Right forelimb (tissue), 1 donor: ENCODE measurements at regions not wholly inside any gene's neighbourhood (a gene's known extent, or its start where the extent isn't known, plus 50 kb on each side); places are given as distances from the start of the nearest gene placed in this dataset.

ENCODE experiments used
- DNase-seq: peaks from one replicate; pipeline ENCODE4 v3.0.0-alpha.2; 2018

DNA sequence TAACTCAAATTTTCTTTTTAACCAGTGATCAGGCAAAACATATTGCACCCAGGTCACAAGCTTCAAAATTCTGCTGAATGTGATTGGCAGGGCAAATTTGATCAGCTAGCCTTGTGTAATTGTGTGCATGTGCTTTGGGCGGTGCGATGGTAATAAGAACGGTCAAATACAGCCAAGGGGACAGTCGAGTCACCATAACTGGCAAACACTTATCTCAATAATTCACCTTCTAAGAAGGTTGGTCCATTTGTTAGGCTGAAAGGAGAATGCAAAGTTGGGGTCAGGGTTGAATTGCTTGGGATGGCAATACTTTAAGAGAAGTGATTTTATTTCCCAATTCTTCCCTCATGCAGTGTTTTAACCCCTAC is 302.4 kb upstream of the PDZRN3 start:
- DNase-seq, result no peak

DNA sequence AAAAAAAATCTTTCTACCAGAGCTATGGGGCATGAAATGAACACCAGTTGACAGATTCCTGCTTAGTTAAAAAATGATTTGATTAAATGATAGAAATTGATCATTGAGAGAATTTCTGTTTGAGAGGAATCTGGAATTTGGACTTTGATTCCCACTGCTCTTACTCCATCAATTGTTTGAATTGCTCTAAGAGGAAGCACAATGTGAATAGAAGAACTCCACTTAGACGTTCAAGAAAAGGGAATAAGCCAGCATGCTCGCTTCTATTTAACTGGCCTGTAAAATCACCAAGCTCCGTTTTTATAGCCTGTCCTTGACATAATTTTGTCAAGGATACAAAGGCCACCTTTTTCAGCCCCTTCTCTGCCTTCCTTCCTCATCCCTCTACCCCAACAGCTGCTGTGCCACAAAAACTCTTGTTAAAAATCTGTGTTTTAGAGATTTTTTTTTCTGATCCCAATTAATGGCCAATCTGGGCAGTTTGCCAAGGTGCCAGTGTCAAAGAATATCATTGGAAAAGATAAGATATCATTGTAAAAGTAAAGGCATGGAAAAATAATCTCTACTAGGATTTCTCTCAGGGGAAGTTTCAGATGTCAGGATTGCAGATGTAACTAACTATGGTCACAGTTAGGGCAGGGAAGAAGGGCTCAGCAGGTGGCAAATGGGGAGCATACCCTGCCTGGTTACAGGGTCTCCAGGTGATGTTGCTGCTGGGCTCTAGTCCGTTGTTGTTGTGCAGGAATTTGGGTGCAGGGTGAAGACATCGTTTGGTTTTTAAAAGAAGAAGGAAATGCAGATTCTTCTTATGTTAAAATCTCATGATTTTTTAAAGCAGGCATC is 301.8 kb upstream of the PDZRN3 start:
- no peak for DNase-seq

DNA sequence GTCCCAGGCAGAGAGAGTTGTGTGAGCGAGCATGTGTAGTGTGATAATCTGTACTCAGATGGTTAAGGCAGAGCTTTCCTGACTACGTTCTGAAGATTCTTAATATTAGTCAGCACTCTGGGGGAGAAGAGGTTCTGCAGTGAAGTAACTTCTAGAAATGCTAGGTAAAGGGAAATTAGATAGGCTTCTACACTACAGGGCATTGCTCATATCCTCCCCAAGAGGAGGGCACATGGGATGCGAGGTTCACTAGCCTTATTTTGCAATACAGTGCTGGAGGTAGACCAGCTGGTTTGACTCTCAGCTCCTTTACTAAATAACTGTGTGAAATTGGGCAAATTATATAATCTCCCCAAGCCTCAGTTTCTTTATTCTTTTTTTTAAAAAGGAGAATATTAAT is 300.3 kb upstream of the PDZRN3 start:
- no peak for DNase-seq

DNA sequence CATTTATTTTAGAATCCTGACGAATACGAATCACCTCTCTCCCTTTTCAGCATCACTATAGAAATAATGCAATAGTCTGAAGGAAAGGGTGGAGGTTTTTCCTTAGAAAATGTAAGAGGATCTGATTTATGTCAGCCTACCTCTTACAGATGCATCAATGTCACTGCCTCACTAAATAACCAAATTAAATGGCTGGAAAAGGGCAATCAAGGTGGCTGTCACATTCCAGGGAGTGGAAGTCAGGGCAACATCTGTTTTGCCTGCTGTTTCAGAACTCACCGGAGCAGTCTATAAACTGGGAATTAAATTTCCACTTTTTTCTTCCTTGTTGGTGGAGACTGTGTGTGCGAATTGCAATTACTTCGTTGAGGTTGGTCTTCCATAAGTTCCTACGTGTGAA is 299.3 kb upstream of the PDZRN3 start:
- no peak for DNase-seq

DNA sequence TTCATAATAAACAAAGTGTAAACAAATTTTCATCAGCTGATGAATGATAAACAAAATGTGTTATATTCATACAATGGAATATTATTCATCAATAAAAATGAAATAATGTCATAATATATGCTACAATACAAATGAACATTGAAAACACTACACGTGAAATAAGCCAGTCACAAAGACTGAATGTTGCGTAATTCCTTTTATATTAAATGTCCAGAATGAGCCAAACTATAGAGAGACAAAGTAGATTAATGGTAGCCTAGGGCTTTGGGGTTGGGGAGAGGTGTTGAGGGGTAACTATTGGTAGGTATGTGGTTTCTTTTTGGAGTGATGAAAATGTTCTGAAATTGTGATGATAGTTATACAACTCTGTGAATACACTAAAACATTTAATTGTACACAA is 292.9 kb upstream of the PDZRN3 start:
- no peak for DNase-seq

DNA sequence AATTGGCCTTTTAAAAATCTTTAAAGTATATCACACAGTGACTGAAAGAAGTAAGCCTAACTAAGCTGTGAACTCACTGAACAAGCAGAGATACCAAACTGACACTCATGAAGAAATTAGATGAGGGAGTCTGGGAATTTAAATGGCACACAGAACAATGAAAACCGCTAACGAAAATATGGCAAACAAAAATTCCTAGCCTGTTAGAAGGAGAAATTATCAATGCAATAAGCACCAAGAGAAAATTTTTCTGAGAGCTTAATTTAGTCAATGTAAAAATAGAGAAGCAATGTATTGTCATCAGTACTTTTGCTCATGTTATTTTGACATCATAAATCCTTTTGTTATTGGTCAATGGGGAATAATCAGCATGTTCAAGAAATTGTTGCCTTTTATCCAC is 291.1 kb upstream of the PDZRN3 start:
- no peak for DNase-seq

DNA sequence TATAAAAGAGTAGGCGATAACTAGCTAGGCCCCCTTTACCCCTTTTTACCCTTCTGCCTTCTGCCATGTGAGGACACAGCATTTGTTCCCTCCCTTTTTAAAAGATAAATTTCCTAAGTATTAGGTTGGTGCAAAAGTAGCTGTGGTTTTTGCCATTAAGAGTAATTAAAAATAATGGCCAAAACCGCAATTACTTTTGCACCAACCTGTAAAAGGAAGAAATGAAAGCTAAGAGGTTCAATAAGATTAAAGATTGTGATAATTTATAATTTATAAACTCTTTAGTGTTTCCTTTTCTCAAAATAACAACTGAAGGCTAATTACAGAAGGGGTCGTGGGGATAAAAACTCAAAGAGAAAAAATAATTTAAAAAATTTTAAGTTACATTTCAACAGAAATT is 283.5 kb upstream of the PDZRN3 start:
- DNase-seq, result no peak

DNA sequence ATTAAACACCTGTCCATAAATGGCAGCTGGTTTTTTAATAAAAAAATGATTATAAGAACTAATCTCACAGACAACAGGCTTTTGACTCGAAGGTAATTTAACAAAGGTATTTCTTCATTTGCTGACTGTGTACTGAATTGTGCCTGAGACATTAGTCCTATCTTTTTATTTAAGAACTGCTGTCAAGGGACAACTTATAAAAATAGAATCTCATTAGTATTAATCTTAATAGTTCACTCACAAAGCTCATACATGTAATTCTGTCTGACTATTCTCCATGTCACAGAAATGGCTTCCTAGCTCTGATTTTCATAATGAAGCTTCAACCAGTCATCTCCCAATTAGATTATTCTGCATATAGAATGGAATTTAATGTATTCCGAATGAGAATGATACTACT is 276.9 kb upstream of the PDZRN3 start:
- no peak for DNase-seq

DNA sequence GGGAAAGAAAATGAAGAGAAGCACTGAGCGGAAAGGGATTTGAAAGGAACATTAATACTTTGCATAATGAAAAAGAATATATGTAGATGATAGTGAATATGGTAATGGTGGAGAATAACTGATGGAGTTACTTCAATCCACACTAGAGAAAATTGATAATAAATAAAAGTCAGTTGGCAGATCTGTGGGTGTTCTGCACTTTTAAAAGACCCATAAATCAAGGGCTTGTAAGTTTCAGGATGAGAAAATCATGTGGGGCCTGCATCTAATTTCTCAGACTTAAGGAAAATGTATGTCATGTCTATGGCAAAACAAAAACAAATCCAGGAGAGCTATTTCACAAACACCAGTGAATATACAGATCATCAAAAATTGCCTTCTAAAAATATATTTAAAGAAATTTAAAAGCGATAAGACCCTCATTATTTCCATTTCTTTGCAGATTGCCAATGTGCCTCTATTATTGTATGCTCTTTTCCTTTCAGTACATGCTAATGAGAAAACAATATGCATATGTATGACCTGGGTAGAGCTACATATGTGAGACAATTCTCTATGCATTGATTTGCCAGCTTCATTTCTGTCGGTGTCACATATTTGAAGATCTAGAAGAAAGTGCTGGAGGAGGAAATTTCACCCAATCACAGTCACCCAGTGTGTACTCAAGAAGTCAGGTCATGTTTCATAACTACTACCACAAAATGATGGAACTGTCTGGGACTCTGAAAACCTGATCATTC is 269.9 kb upstream of the PDZRN3 start:
- no peak for DNase-seq

DNA sequence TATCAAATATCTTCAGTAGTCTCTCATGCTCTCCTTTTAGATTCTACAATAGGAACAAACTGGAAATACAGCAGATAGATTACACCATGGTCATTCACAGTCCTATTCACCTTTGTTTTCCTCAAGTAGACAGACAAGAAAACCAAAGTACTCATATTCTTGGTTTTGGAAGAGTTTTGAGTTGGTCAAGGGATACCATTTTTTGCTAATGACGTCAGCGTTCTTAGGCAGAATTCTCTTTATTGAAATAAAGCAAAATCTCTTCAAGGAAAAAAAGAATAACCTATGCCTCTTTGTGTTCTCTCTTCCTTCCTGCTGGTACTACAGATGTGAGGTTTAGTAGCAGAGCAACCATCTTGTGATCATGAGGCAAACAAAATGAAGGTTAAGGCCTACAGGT is 268.3 kb upstream of the PDZRN3 start:
- DNase-seq, result no peak

DNA sequence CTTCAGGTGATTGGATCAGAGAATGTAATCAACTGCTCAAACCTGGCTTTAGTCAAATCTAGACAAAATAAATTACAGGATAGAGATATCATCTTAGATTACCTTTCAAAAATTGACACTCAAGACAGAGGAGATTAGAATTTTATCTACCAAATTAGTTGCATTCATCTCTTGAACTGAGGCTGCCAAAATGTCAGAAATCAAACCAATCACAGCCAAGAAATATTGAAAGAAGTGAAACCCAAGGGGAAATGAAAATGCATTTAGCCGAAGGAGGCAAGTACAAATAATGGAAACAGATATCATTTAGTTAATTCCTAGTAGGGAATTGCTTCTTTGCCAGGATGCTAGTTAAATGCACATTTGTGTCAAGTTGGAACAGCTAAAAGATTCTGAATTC is 261.1 kb upstream of the PDZRN3 start:
- DNase-seq, result no peak

DNA sequence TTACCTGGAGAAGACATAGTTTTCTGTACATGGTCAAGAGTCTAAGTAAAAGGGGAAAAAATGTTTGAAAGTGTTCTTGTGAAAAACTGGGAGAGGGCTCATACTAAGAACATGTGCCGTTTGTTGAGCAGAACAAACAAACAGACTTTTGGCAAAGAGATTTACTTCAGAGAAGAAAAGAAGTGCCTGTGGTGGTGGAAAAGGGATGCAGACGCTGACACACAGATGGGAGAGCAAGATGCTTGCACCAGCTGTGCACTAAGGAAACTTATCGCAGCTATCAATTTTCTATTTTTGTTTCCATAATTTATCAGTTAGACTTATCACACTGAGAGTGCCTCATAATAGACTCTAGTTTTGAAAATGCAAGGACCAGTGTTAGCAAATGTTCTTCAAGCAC is 259.6 kb upstream of the PDZRN3 start:
- no peak for DNase-seq

DNA sequence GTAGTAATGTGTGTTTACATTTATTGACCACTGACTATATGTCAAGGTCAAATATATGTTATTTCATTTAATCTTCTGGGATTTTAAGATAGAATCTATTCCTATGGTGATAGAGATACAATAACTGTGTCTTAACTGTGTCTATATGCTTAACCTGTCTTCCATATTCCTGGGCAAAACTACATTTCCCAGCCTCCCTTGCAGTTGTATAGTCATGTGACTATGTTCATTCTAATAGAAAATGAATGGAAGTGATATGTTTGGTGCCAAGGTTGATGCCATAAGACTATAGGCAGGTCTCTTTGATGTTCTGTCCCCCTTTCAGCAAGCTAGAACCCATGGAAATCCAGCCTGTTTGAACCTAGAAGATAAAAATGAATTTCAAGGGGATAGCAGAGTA is 258.8 kb upstream of the PDZRN3 start:
- DNase-seq, result no peak

DNA sequence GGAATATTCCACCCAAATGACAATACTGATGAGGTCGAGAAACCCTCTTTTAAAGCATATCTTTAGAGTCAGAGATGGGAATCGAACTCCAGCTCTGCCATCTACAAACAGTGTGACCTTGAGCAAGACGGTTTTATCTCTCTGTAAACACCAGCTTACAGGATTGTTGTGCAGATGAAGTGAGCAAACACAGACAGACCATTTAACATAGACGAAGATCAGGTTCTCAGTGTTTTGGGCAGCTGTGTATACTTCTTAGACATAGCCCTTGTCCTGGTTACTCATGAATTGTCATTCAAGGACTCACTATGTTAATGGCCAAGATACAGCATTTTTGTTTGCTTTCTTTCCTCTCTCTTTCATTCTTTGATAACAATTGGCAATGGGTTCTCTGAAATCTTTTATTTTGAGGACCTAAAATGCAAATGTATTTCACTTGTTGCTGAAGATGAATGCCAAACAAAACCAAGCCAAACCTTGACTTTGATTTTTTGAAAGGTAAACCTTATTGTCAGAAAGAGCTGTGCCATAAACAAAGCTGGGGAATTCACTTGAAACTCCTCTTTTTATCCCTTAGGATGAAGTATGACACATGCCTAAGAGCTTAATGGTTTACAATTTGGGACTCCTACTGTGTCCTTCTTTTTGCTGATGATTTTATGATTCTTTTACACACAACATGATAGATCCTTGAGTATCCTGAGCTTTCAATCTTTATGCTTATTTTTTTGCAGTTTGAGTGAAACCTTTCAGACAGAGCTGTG is 250.0 kb upstream of the PDZRN3 start:
- no peak for DNase-seq

DNA sequence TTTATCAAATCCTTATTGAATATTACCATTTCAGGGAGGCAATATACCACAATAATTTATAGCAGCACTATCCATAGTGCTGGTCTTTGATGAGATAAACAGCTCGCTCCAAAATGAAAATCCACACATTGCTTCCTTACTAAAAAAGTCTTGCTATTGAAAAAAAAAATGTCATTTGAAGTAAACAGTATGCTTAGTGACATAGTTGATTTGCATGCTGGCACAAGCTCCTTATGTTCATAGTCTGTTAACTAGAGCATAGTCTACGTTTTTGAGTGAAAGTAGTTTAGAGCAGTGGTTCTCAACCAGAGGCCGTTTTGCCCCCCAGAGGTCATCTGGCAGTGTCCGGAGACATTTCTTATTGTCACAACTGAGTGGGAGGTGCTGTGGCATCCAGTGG is 249.4 kb upstream of the PDZRN3 start:
- no peak for DNase-seq

DNA sequence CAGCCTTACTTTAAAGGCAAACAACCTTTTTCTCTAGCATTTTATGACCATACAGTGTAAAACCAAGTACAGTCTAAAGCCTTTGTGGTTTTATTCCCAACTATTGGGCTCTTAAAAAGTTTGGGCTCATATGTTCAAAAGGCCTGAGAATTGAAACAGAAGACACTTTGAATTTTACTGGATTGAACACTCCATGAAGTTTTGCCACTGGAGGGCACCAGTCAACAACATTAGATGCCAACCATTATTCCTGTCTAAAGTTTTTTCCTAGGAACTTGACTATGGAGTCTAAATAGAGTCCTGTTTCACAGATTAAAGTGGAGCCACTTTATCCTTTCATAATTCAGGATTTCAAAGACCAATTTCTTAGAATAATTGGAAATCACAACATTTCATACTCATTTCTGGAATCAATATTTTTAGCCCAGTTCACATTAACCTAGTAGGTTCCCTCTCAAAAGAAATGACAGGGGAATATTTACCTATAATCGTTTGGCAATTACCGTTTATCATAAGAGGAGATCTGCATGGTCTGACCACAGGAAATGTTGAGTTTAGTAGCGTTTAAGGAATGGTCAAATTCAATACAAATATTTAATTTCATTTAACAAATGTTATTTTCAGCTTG is 244.1 kb upstream of the PDZRN3 start:
- peak; percentile 63 for DNase-seq

DNA sequence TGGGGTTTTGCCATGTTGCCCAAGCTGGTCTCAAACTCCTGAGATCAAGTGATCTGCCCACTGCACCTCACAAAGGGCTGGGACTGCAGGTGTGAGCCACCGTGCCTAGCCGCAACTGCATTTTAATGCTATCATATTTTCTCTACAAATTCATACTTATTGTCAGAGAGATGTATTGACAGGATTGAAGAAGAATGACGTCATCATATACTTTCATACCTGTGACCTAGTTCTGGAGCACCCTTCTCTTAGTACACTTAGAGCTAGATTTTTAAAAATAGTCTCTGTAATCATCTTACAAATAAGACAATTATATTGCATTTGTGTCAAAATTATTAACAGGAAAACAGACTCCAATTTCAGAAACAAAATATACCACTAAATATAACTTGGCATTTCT is 242.8 kb upstream of the PDZRN3 start:
- DNase-seq, result no peak

DNA sequence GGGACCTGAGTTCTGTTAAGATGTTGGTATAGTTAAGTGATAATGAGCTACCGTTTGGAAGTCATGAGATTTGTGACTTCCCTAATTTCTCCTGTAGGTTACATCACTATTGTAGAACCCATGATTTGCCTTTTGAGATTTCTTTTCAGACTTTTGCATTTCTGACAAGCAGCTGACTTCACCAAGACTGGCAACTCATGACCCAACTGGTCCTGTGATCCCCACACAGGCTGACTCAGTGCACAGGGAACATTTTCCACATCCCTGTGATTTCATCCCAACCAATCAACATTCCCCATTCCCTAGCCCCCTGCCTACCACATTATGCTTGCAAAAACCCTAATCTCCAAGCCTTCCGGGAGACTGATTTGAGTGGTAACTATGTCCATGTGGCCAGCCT is 242.1 kb upstream of the PDZRN3 start:
- DNase-seq, result no peak

DNA sequence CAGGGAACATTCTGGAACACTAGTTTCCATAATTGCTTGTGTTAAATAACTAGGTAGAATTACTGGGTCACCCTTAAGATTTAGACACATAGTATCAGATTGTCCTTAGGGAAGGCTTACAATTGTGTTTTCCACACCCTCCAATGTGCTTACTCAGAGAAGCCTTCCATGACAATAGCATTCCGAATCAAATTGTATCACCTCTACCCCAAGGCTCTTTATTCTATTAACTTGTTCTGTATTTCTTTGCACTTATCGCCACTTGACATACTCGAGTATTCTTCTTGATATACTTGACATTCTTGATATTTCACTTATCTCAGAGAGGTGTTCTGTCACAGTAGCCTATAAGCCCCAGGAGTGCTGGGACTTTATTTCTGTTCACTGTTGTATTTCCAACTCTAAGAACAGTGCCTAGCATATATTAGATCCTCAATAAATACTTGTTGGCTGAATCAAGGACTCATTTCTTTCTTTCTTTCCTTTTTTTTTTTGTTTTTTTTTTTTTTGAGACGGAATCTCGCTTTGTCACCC is 238.9 kb upstream of the PDZRN3 start:
- no peak for DNase-seq

DNA sequence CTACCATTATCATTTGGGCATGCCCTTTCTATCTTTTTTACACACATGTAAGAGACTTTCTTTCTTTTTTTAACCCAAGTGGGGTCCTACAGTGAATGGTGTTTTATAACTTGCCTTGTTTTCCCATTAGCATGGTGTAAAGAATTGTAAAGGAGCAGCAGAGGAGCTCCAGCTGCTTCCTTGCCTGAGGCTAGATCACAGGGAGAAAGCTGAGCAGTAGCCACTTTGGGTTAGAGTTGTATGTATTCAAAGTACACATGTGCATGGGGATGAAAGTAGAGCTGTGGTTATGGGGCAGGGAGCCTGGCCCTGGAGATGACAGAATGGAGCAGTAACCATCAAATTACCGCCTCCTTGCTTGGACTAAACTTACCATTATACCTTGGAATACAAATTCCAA is 231.1 kb upstream of the PDZRN3 start:
- DNase-seq, result no peak

DNA sequence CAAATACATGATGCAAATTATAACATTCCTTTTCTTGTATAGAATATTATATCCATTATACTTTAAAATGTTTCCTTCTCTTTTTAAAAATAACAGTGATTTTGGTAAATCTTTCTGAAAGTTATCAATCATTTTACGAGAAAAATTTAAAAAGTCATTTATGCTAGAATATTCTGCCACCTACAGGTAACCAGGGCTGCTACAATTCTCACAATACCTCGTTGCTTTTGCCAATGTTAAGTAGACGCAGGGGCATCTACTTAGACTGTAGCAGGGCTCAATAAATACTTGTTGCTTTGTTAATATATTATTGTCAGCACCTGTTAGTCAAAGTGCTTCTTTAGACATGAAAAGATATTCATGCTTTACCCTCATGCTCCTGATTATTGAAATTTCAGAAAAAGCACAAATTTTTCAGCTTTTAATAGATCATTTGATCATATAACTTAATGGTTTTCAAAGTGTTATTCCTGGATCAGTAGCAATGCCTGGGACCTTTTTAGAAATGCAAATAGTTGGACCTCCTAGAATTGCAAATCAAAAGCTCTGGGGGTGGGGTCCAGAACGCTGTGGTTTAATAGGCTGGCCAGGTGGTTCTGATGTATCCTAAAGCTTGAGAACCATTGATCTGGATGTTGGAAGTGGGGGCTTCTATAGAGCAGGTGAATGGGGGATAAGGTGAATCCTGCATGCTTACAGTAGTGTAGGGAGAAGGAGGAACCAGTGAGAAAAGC is 223.6 kb upstream of the PDZRN3 start:
- no peak for DNase-seq

DNA sequence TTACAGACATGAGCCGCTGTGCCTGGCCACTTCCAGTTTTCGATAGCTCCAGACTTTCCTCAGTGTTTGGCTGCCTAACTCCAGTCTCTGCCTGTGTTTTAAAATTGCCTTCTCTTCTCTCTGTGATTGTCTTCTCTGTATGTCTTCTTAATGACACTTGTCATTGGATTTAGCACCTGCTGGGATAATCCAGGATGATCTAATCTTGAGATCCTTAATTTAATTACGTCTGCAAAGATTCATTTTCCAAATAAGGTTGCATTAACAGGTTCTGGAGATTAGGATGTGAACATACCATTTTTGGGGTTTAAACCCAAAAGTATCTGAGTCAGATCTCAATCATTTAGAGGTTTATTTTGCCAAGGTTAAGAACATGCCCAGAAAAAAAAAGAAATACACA is 222.2 kb upstream of the PDZRN3 start:
- DNase-seq, result no peak
